Ovary (tissue), 7 donors: ENCODE measurements at regions not wholly inside any gene's neighbourhood (a gene's known extent, or its start where the extent isn't known, plus 50 kb on each side); places are given as distances from the start of the nearest gene placed in this dataset.

Experiments
- DNase-seq, 5 donors: peaks; one replicate each; pipeline ENCODE4 v3.0.0-alpha.2; 2019 to 2020
- H3K27ac ChIP-seq, 2 donors: fragments of 200-600 bp; one replicate each; pipeline versions ENCODE4 v1.5.1 to v1.8.0; 2019 to 2022
- H3K27me3 ChIP-seq: fragments of 200-600 bp; one replicate; pipeline ENCODE4 v1.8.0; 2022
- H3K36me3 ChIP-seq: fragments of 200-600 bp; sonication (generic); one replicate; pipeline ENCODE4 v1.5.1; 2019
- H3K4me1 ChIP-seq: one replicate; pipeline ENCODE4 v1.8.1; 2013; ENCODE audit warnings: mild to moderate bottlenecking, moderate library complexity; ENCODE audit not compliant: insufficient read depth
- H3K4me3 ChIP-seq: fragments of 200-600 bp; sonication (generic); one replicate; pipeline ENCODE4 v1.5.1; 2017
- H3K9me3 ChIP-seq, 2 donors: fragments of 200-600 bp in 1 of 2; sonication (generic) in 1 of 2; one replicate each; pipeline versions ENCODE4 v1.5.1 to v1.8.1; 2013 to 2019; ENCODE audit warnings: mild to moderate bottlenecking in 1 of 2, moderate library complexity in 1 of 2
- CTCF ChIP-seq, 3 donors: fragments of 450-650 bp in 2 of 3; fragments of 200-600 bp in 1 of 3; IDR thresholded peaks; one replicate each; pipeline versions ENCODE4 v1.5.1 to v1.8.0; 2016 to 2022; ENCODE audit warnings: antibody characterized with exemption in 3 of 3, mild to moderate bottlenecking in 1 of 3
- EP300 ChIP-seq: sonication (generic); formaldehyde crosslinking; IDR thresholded peaks from one replicate; pipeline ENCODE4 v1.6.1; 2017; ENCODE audit warnings: antibody characterized with exemption
- POLR2A ChIP-seq: fragments of 450-650 bp; IDR thresholded peaks from one replicate; pipeline ENCODE4 v1.6.1; 2017; ENCODE audit warnings: antibody characterized with exemption, mild to moderate bottlenecking, moderate library complexity
- WGBS, 3 donors: extraction: QIAGEN DNeasy Blood & Tissue Kit in 1 of 3; methylation state at CpG; one replicate each; pipeline versions ENCODE4 v1.1.5 to v1.1.7; 2013 to 2017; 5-methylcytosine and 5-hydroxymethylcytosine counted together
- intact Hi-C, 4 donors: fragments of 100-400 bp; cut with DNase I; formaldehyde crosslinking; loops; one replicate each; pipeline versions ENCODE4 v1.11.0 to v1.15.1; 2022 to 2023
- donor health status: DM: no; HTN: no; CAD: no; lungs with moderate emphysema.
- donor health status: DM: no; HTN: no; CAD: no.
- donor health status: Bipolar disorder and iron deficiency.
- donor health status: DM: no; HTN: no; CAD: no.
- donor health status: DM: yes; HTN: yes; CAD: no.

GRCh38 chr2:201968476-201968875 lies 65.2 kb upstream of the FZD7 start:
- Histone ChIP-seq H3K4me3 (no peak overlapping the region), H3K4me1 (no peaks in the 10 kb centered on the region), H3K9me3 (no peaks in the 10 kb centered on the region), H3K36me3 (no peaks in the 10 kb centered on the region), H3K27me3 (no peaks in the 10 kb centered on the region), H3K27ac (no peak overlapping the region)
- WGBS, 3 donors: 87 to 93% (median 90%) methylated on average over 10 of the region's 10 CpGs
- DNase-seq: no peak
- no peak for TF ChIP-seq CTCF (IDR thresholded peaks at IDR 0.05)
- TF ChIP-seq POLR2A: no peak
- TF ChIP-seq EP300: no peak
- intact Hi-C loops: no loop called here

GRCh38 chr2:201969241-201969937 lies 64.3 kb upstream of the FZD7 start:
- Histone ChIP-seq H3K9me3 (no peaks in the 10 kb centered on the region), H3K27ac (no peak overlapping the region), H3K36me3 (no peaks in the 10 kb centered on the region), H3K4me3 (no peak overlapping the region), H3K4me1 (no peaks in the 10 kb centered on the region), H3K27me3 (no peaks in the 10 kb centered on the region)
- WGBS, 3 donors: 85 to 90% (median 86%) methylated on average over 14 of the region's 14 CpGs
- intact Hi-C loops: no loop called here
- no peak for DNase-seq
- TF ChIP-seq CTCF (IDR thresholded peaks at IDR 0.05): no peak
- no peak for TF ChIP-seq EP300
- TF ChIP-seq POLR2A: no peak

GRCh38 chr2:201969938-201970785 lies 63.5 kb upstream of the FZD7 start:
- Histone ChIP-seq H3K4me1 (no peaks in the 10 kb centered on the region), H3K36me3 (no peaks in the 10 kb centered on the region), H3K4me3 (no peak overlapping the region), H3K27me3 (no peaks in the 10 kb centered on the region), H3K9me3 (no peaks in the 10 kb centered on the region), H3K27ac (no peak overlapping the region)
- intact Hi-C loops: no loop called here
- DNase-seq: no peak
- WGBS, 3 donors: 70 to 80% (median 74%) methylated on average over 12 of the region's 12 CpGs
- TF ChIP-seq POLR2A: no peak
- no peak for TF ChIP-seq CTCF (IDR thresholded peaks at IDR 0.05)
- no peak for TF ChIP-seq EP300

GRCh38 chr2:201970786-201971108 lies 62.9 kb upstream of the FZD7 start:
- TF ChIP-seq POLR2A (no peak), EP300 (no peak), CTCF (IDR thresholded peaks at IDR 0.05) (no peak)
- intact Hi-C loops: no loop called here
- H3K36me3 ChIP-seq: no peaks in the 10 kb centered on the region
- H3K9me3 ChIP-seq: no peaks in the 10 kb centered on the region
- no peaks in the 10 kb centered on the region for H3K27me3 ChIP-seq
- no peak overlapping the region for H3K27ac ChIP-seq
- DNase-seq: no peak
- no peaks in the 10 kb centered on the region for H3K4me1 ChIP-seq
- no peak overlapping the region for H3K4me3 ChIP-seq
- 96% methylated on average over 4 of the region's 4 CpGs for WGBS, 3 donors
